ENCODE measurements at regions not wholly inside any gene's neighbourhood (a gene's known extent, or its start where the extent isn't known, plus 50 kb on each side); places are given as distances from the start of the nearest gene placed in this dataset.

DNA sequence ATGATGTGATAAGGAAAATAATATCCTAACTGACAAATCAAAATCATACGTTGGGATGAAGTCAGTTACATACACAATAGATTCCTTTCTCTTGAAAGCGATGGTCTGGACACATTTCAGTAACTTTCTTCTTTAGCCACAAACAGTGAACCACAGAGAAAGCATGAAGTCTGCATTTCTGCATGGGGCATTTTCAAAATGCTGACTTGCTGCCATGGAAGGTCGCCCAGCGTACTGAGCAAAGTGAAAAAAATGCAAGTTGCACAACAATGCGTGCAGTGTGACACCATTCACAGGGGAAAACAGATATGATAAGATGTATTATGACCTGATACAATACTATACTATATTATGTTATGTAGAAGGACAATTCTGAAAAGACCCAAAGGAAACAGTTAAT, 146.3 kb downstream of the SNX18 start (continued):
- no peak; the same call in 1 of the 2 replicates for TF ChIP-seq NFIC (IDR thresholded peaks at IDR 0.05; ENCODE audit: borderline replicate concordance)
- TF ChIP-seq RFX5 (IDR thresholded peaks at IDR 0.05; ENCODE audit: low read length) = no peak

- 69% methylated on average over 6 of the region's 6 CpGs for WGBS (ENCODE audit: low lambda C conversion rate)
Measured at GRCh38 chr5:54661111-54661510, 143.6 kb downstream of the SNX18 start.

More at GRCh38 chr5:54661111-54661510, 143.6 kb downstream of the SNX18 start:
- CTCF ChIA-PET = interaction anchor here (1.0 kb wide), 1 partner anchor 9 kb away, joined by 3 read pairs; no protein-coding TSS in a partner anchor
- Histone ChIP-seq H3K4me1 (ENCODE audit: control insufficient read depth in 1 of 2, insufficient read depth in 2 of 2, low read depth in 1 of 2, low read length in 1 of 2) (peaks cover 0 to 7% of the 10 kb centered on the region in 2 experiments; a peak in 2 of 4 replicates), H3K9me3 (no peaks in the 10 kb centered on the region), H3K4me3 (ENCODE audit: low read depth in 2 of 2, low read length in 1 of 2) (no peak overlapping the region), H3K9me2 (no peaks in the 10 kb centered on the region), H3K27me3 (ENCODE audit: insufficient read depth) (no peaks in the 10 kb centered on the region), H3K36me3 (replicated peaks in 1 of 2; ENCODE audit: control insufficient read depth in 1 of 2, insufficient read depth in 2 of 2, low read length in 1 of 2) (no peaks in the 10 kb centered on the region), H3K4me2 (no peak overlapping the region), H3F3A (replicated peaks; ENCODE audit: insufficient read depth) (no peaks in the 10 kb centered on the region), H3K79me2 (ENCODE audit: insufficient read depth) (no peaks in the 10 kb centered on the region), H2AFZ (ENCODE audit: low read depth) (no peak overlapping the region), H3K27ac (ENCODE audit: low read depth in 2 of 2, low read length in 1 of 2) (no peak overlapping the region), H3K9ac (no peak overlapping the region), H4K20me1 (ENCODE audit: insufficient read depth) (no peaks in the 10 kb centered on the region)
- POLR2A ChIA-PET = no interaction called here
- DNase-seq = no peak
- TF ChIP-seq GABPA (IDR thresholded peaks at IDR 0.05; ENCODE audit: low read depth) (no peak), POLR2AphosphoS5 (IDR thresholded peaks at IDR 0.05; ENCODE audit: low read depth, low read length) (no peak), MEF2A (IDR thresholded peaks at IDR 0.05; ENCODE audit: borderline replicate concordance, low read depth) (no peak), EZH2phosphoT487 (IDR thresholded peaks at IDR 0.05; ENCODE audit: borderline replicate concordance, low read depth) (no peak), REST (IDR thresholded peaks at IDR 0.05; ENCODE audit: low read depth, low read length) (no peak), ZBTB33 (IDR thresholded peaks at IDR 0.05; ENCODE audit: borderline replicate concordance, low read depth) (no peak), ELF1 (IDR thresholded peaks at IDR 0.05) (no peak)

Measured in SK-N-SH (cell line).